Central memory CD8-positive, alpha-beta T cell (primary cell): ENCODE measurements at regions not wholly inside any gene's neighbourhood (a gene's known extent, or its start where the extent isn't known, plus 50 kb on each side); places are given as distances from the start of the nearest gene placed in this dataset.

Experiments
- ATAC-seq: fragments of 150-1000 bp; cut with Tn5 transposase; replicated peaks from 2 replicates; pipeline ENCODE4 v1.10.0; 2022; ENCODE audit warnings: mild to moderate bottlenecking, moderate FRiP score, moderate number of reproducible peaks; ENCODE audit not compliant: poor library complexity, severe bottlenecking; ENCODE audit errors: extremely low read depth
- DNase-seq, 2 donors: peaks; one replicate each; pipeline ENCODE4 v3.0.0; 2021; ENCODE audit warnings: low spot score in 2 of 2
- H3K27ac Mint-ChIP-seq: one replicate; pipeline ENCODE4 v1.8.0; 2022; ENCODE audit warnings: low read depth, mild to moderate bottlenecking, moderate library complexity, mixed read lengths
- H3K27me3 Mint-ChIP-seq: one replicate; pipeline ENCODE4 v1.8.0; 2022; ENCODE audit warnings: mixed read lengths
- H3K36me3 Mint-ChIP-seq: one replicate; pipeline ENCODE4 v1.8.0; 2022; ENCODE audit warnings: mild to moderate bottlenecking, moderate library complexity, mixed read lengths; ENCODE audit not compliant: insufficient read depth
- H3K4me1 Mint-ChIP-seq: one replicate; pipeline ENCODE4 v1.8.0; 2022; ENCODE audit warnings: mixed read lengths
- H3K4me3 Mint-ChIP-seq: one replicate; pipeline ENCODE4 v1.8.0; 2022; ENCODE audit warnings: mild to moderate bottlenecking, moderate library complexity, mixed read lengths
- H3K9me3 Mint-ChIP-seq: one replicate; pipeline ENCODE4 v1.8.0; 2022; ENCODE audit warnings: mixed read lengths

DNA sequence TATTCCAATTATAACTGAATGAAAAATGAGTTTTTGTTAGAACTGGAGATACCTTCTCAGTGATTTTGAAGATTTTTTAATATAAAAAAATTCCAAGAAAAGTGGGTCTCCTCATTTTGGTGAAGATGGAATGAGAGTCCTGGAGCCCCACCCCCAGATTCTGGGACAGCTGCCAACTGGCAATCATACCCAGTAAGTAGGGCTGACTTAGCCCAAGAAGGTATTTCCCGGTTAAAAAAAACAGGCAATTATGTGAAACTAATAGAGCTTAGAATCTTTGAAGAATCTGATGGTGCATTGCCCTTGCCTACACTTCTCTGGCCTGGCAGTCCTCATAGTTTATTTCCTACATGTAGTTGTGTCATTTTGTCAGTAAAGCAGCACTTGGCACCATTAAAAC, 52.8 kb upstream of the VWDE start:
- H3K27ac Mint-ChIP-seq: no peak overlapping the region
- no peak overlapping the region for H3K4me3 Mint-ChIP-seq
- no peaks in the 10 kb centered on the region for H3K4me1 Mint-ChIP-seq
- ATAC-seq (no peak), DNase-seq (no peak)
- no peaks in the 10 kb centered on the region for H3K9me3 Mint-ChIP-seq
- no peaks in the 10 kb centered on the region for H3K36me3 Mint-ChIP-seq
- H3K27me3 Mint-ChIP-seq: peaks cover 21% of the 10 kb centered on the region

DNA sequence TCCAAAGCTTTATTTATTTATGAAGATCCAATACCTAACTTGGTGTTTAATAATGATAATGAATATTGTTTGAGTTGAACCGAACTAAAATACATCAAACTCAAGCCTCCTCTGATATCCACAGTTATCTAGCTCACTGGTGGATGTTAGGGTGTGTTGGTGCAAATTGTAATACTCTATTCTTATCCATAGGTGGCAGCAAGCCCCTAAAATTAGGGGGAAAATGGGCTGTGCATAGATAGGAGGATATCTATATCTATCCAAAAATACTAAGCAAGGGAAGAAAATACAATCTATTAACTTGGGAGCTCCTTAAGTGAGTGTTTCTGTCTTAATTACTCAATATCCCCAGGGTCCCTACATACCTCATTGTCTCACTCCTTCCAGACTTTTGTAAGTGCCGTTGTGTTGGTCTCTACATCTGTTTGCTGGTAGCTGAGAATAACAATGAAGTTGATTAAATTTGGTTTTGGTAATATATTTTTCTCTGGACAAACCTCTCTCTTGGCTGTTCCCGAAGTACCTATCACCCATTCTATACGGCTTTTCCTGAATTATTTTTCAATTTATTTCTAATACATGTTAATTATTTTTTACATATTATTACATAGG, 55.0 kb upstream of the VWDE start:
- H3K27ac Mint-ChIP-seq: no peak overlapping the region
- no peaks in the 10 kb centered on the region for H3K36me3 Mint-ChIP-seq
- no peaks in the 10 kb centered on the region for H3K9me3 Mint-ChIP-seq
- no peak for DNase-seq
- H3K4me3 Mint-ChIP-seq: no peak overlapping the region
- no peaks in the 10 kb centered on the region for H3K4me1 Mint-ChIP-seq
- peaks cover 21% of the 10 kb centered on the region for H3K27me3 Mint-ChIP-seq
- ATAC-seq: no peak

DNA sequence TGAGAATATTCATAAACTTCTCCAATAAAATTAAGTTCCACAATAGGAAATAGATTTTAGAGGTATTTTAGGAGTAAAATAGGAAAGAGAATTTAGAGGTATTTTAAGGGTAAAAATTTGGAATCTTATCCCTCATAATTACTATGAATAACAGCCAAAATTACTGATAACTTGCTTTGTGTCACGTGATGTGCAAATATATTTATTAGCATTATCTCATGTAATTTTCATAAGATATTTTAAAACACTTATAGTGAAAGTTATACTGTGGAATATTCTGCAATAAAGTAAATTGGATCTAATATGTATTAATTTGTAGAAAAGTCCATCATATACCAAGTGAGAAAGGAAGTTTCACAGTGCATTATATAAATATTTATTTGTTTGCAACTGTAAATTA, 64.2 kb upstream of the VWDE start:
- ATAC-seq: no peak
- Mint-ChIP-seq H3K4me3 (no peak overlapping the region), H3K9me3 (no peaks in the 10 kb centered on the region), H3K27me3 (no peaks in the 10 kb centered on the region), H3K36me3 (peaks cover 2% of the 10 kb centered on the region), H3K4me1 (no peaks in the 10 kb centered on the region), H3K27ac (no peak overlapping the region)
- no peak for DNase-seq

DNA sequence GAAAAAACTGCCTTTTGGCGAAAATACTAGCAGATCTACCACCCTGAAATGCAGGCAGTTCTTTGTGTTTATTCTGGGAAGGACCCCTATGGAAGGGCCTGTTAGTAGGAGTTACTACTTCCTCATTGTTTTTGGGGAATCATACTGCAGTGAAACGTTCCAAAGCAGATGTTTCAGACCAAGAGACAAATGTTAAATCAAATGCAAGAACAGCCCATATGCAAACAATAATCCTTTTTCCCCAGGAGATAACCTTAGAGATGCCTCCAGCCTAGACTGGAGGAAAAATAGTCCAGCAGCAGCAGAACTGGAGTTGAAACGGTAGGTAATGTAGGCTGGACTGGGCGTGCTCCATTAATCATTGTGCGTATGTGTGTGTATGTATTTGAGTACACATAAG, 65.9 kb upstream of the VWDE start:
- no peaks in the 10 kb centered on the region for H3K27me3 Mint-ChIP-seq
- H3K4me3 Mint-ChIP-seq: no peak overlapping the region
- ATAC-seq (no peak), DNase-seq (no peak)
- no peaks in the 10 kb centered on the region for H3K4me1 Mint-ChIP-seq
- H3K9me3 Mint-ChIP-seq: no peaks in the 10 kb centered on the region
- H3K27ac Mint-ChIP-seq: no peak overlapping the region
- H3K36me3 Mint-ChIP-seq: peaks cover 2% of the 10 kb centered on the region

DNA sequence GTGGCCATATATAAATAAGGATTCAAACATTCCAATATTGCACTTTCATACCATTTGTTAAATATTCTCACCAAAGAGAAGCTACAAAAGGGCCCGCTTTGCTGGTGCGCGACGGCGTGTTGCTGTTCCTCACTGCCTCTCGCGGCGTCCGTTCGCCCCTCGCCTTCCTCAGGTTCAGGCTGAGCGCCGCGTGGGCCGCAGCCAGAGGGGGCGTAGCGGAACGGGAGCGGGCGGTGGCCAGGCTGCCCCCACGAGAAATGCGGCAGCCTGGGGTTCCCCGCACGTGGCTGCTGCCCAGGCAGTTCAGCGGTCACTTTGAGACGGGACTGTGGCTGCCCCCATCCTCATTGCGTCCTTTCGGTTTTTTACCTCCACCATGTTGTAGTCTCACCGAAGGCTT, 67.3 kb upstream of the VWDE start:
- DNase-seq: no peak

DNA sequence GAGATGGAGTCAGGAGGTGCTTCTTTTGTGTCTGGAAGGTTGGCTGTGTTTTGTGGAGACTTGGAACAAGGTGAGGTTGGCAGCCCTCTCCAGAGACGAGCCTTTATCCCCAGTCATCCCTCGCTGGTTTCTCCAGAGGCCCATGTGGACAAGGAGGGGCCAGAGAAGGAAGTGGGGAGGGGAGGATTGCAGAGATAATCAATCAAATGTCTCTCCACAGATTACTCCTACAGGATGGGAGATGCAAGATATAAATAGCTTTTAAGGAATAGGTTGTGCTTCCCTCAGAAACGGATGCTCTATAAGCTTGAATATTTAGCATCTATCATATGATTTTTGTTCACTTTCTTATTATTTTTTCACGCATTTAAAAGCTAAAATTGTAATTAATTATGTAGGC, 70.4 kb upstream of the VWDE start:
- ATAC-seq (no peak), DNase-seq (no peak)
- H3K4me1 Mint-ChIP-seq: no peaks in the 10 kb centered on the region
- no peak overlapping the region for H3K27ac Mint-ChIP-seq
- no peaks in the 10 kb centered on the region for H3K9me3 Mint-ChIP-seq
- H3K4me3 Mint-ChIP-seq: no peak overlapping the region
- no peaks in the 10 kb centered on the region for H3K27me3 Mint-ChIP-seq
- H3K36me3 Mint-ChIP-seq: peaks cover 2% of the 10 kb centered on the region

More for the DNA sequence above, 67.3 kb upstream of the VWDE start:
- no peak overlapping the region for H3K4me3 Mint-ChIP-seq
- peaks cover 2% of the 10 kb centered on the region for H3K36me3 Mint-ChIP-seq
- no peaks in the 10 kb centered on the region for H3K4me1 Mint-ChIP-seq
- H3K27me3 Mint-ChIP-seq: no peaks in the 10 kb centered on the region
- H3K27ac Mint-ChIP-seq: no peak overlapping the region
- H3K9me3 Mint-ChIP-seq: no peaks in the 10 kb centered on the region
- ATAC-seq: no peak

DNA sequence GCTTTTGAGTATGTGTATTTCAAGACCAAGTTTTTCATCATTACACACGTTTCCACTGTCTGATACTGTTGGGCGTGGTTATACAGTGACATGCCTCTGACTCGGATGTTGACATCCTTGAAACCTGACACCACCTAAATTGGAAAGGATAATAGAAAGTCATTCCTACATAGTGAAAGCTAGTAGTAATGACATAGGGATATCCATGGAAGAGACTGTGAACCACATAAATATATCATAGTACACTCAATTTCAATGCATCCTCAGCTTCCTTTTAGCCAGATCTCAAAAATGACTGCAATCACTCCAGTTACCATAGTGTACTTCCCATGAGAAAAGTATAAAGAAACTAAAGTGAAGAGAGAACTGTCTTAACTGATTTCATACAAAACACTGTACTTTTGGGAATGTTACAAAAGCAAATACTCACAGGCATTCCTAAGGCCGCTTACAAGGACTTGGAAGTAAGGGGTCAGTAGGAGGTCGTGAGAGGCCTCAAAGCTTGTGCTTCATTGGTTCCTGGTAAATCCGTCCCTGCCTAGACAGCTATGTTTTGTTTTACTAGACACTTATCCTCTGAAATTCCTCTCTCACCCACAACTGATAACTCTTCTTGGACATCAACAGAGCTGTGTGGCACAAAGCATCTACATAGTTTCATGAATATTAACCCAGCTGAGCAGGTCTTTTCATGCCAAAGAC, 71.8 kb upstream of the VWDE start:
- no peak overlapping the region for H3K4me3 Mint-ChIP-seq
- H3K36me3 Mint-ChIP-seq: peaks cover 2% of the 10 kb centered on the region
- no peaks in the 10 kb centered on the region for H3K4me1 Mint-ChIP-seq
- no peak overlapping the region for H3K27ac Mint-ChIP-seq
- no peaks in the 10 kb centered on the region for H3K9me3 Mint-ChIP-seq
- ATAC-seq (no peak), DNase-seq (no peak)
- H3K27me3 Mint-ChIP-seq: no peaks in the 10 kb centered on the region

DNA sequence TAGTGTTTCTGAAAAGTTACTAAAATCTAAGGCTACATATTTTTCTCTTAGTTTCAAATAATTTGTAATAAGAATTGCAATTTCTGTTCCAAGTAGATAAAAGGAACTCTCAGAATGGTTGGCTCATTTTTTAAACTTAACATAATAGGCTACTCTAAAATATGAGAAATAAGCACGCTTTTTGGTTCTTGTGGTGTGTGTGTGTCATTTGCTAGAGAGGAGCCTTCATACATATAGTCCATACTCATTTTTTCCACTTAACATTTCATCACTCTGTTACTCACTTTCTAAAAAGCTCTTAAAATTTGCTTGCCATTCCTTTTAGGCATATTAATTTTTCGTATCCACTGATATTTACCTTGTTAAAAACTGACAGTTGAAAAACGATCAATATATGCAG, 74.0 kb upstream of the VWDE start:
- no peak for ATAC-seq
- H3K36me3 Mint-ChIP-seq: no peaks in the 10 kb centered on the region
- no peaks in the 10 kb centered on the region for H3K9me3 Mint-ChIP-seq

DNA sequence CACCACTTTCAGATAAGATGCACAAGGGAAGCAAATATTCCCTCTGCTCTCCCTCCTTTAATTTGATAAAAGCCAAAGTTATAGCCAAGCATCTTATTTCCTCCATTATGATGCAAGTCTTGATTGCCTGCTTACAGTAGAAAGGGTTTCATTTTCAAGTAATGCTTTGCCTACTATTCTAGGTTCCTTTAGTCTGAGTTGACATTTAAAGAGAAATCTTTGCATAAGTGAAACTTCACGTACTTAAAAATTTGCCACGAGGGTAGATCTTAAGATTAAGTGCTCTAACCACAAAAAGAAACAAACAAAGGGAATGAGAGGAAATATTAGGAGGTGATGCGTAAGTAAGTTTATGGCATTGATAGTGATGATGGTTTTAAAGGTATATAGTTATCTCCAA, 78.1 kb upstream of the VWDE start:
- ATAC-seq (no peak), DNase-seq (no peak)
- Mint-ChIP-seq H3K4me1 (no peaks in the 10 kb centered on the region), H3K27ac (no peak overlapping the region), H3K27me3 (no peaks in the 10 kb centered on the region), H3K9me3 (no peaks in the 10 kb centered on the region), H3K36me3 (no peaks in the 10 kb centered on the region), H3K4me3 (no peak overlapping the region)

More for the DNA sequence above, 74.0 kb upstream of the VWDE start:
- no peak overlapping the region for H3K4me3 Mint-ChIP-seq
- H3K27ac Mint-ChIP-seq: no peak overlapping the region
- DNase-seq: no peak
- H3K4me1 Mint-ChIP-seq: no peaks in the 10 kb centered on the region
- H3K27me3 Mint-ChIP-seq: no peaks in the 10 kb centered on the region

DNA sequence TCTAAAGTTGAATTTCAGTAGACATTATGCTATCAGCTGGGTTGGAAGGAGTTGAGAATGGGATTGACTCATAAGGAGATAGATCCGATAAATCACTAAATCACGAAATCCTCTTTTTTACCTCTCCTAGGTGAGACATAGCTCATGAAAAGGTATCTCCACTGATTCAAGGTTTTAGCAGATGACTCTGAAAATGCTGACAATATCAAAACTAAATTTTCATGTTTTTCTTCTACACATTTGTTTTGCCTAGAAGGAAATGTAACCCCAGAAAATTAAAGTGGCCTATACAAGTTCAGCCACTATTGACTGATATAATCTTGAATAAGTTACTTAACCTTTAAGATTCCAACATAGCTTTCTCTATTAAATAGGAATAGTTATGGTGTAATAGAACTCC, 82.2 kb upstream of the VWDE start:
- DNase-seq: no peak
- peaks cover 9% of the 10 kb centered on the region for H3K27me3 Mint-ChIP-seq
- no peak overlapping the region for H3K27ac Mint-ChIP-seq
- H3K9me3 Mint-ChIP-seq: no peaks in the 10 kb centered on the region
- ATAC-seq: no peak
- H3K36me3 Mint-ChIP-seq: no peaks in the 10 kb centered on the region
- H3K4me1 Mint-ChIP-seq: no peaks in the 10 kb centered on the region
- no peak overlapping the region for H3K4me3 Mint-ChIP-seq

DNA sequence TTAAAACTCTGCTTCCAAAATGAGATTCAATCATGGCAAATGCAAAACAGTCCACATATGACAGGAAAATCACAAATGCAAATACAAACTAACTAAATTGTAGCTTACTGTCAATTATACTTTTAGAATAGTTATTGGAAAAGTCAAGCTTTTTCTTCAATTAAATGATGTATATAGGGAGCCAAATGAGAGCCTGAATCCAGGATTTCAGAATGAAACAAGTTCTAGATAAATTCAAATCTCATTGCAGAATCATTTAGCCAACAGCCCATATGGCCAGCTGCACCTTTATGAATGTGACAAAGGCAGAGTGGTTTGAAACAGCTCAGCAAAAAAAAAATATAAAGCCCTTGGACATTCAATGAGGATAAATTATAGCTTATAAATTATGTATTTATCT, 82.2 kb upstream of the SCIN start:
- H3K27ac Mint-ChIP-seq: no peak overlapping the region
- no peaks in the 10 kb centered on the region for H3K36me3 Mint-ChIP-seq
- peaks cover 9% of the 10 kb centered on the region for H3K27me3 Mint-ChIP-seq
- no peak for DNase-seq
- no peak for ATAC-seq
- no peak overlapping the region for H3K4me3 Mint-ChIP-seq
- no peaks in the 10 kb centered on the region for H3K9me3 Mint-ChIP-seq
- no peaks in the 10 kb centered on the region for H3K4me1 Mint-ChIP-seq

DNA sequence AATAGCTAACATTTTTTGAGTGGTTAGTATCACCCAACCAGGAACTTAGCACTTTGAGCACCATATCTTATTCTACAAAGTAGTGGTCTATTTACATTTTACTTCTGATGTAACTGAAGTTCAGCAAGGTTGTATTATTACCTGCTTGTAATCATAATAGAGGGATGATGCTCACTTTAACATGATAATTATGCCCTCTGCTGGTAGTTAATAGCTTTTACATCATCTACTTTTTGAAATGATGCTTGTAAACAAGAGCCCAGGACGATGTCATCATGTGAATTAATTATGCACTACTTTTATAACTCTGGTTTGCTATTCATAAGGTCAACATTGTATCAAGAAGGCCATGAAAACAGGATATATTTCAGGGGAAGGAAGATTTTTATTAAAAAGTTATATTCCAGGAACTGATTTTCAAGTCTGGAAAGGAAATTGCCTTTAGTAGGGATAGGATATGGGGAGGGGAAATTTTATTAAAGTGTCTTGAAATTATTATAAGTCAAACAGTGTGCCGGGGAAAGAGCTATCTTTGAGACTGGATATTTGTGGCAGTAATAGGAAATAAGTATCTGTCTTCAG, 80.3 kb upstream of the SCIN start:
- no peak overlapping the region for H3K27ac Mint-ChIP-seq
- DNase-seq: no peak
- no peaks in the 10 kb centered on the region for H3K4me1 Mint-ChIP-seq
- ATAC-seq: peak; percentile 54
- no peaks in the 10 kb centered on the region for H3K36me3 Mint-ChIP-seq
- H3K27me3 Mint-ChIP-seq: peaks cover 9% of the 10 kb centered on the region
- no peak overlapping the region for H3K4me3 Mint-ChIP-seq
- no peaks in the 10 kb centered on the region for H3K9me3 Mint-ChIP-seq

DNA sequence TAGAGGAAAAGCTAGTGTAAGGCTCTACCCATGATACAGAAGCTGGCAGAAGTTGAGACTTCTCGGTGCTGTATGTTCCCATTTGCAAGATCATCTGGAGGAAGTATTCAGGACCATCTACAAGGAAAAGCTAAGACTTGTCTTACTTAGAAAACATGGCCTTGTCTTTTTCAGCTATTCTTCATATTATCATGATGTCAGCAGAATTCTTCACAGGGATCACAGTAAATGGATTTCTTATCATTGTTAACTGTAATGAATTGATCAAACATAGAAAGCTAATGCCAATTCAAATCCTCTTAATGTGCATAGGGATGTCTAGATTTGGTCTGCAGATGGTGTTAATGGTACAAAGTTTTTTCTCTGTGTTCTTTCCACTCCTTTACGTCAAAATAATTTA, 79.6 kb upstream of the SCIN start:
- Mint-ChIP-seq H3K4me1 (no peaks in the 10 kb centered on the region), H3K36me3 (no peaks in the 10 kb centered on the region), H3K9me3 (no peaks in the 10 kb centered on the region), H3K27ac (no peak overlapping the region), H3K27me3 (peaks cover 9% of the 10 kb centered on the region), H3K4me3 (no peak overlapping the region)
- ATAC-seq: no peak
- no peak for DNase-seq
